Peyer's patch (tissue), 4 donors: ENCODE measurements at regions not wholly inside any gene's neighbourhood (a gene's known extent, or its start where the extent isn't known, plus 50 kb on each side); places are given as distances from the start of the nearest gene placed in this dataset.

Experiments used
- DNase-seq, 3 donors: peaks; one replicate each; pipeline ENCODE4 v3.0.0-alpha.2; 2017 to 2019
- H3K27ac ChIP-seq, 4 donors: fragments of 200-600 bp; sonication (generic); one replicate each; pipeline ENCODE4 v1.5.1; 2016 to 2019
- H3K27me3 ChIP-seq, 2 donors: fragments of 200-600 bp; sonication (generic); one replicate each; pipeline ENCODE4 v1.5.1; 2019
- H3K36me3 ChIP-seq, 3 donors: fragments of 200-600 bp; sonication (generic); one replicate each; pipeline ENCODE4 v1.5.1; 2016 to 2019
- H3K4me1 ChIP-seq, 4 donors: fragments of 200-600 bp; sonication (generic); one replicate each; pipeline ENCODE4 v1.5.1; 2016 to 2019
- H3K4me3 ChIP-seq, 4 donors: fragments of 200-600 bp; sonication (generic); 1 replicate in 3 of 4; 2 replicates in 1 of 4; pipeline ENCODE4 v1.5.1; 2016 to 2019; ENCODE audit warnings: mild to moderate bottlenecking in 1 of 4
- H3K9me3 ChIP-seq, 4 donors: fragments of 200-600 bp; sonication (generic); one replicate each; pipeline ENCODE4 v1.5.1; 2016 to 2019; ENCODE audit warnings: mild to moderate bottlenecking in 1 of 4
- CTCF ChIP-seq, 6 experiments: fragments of 450-650 bp in 4 of 6; fragments of 200-600 bp in 2 of 6; sonication (generic) in 1 of 6; IDR thresholded peaks; one replicate each; pipeline ENCODE4 v1.5.1; 2017 to 2019; ENCODE audit warnings: antibody characterized with exemption in 6 of 6, mild to moderate bottlenecking in 3 of 6, moderate library complexity in 1 of 6
- POLR2A ChIP-seq, 2 donors: fragments of 450-650 bp; IDR thresholded peaks; one replicate each; pipeline ENCODE4 v1.5.1; 2017; ENCODE audit warnings: antibody characterized with exemption in 2 of 2, mild to moderate bottlenecking in 2 of 2, moderate library complexity in 2 of 2

GRCh38 chr21:29486306-29486807 lies 187.6 kb downstream of the BACH1 start:
- no peaks in the 10 kb centered on the region for H3K9me3 ChIP-seq
- H3K4me3 ChIP-seq, result no peak overlapping the region
- no peaks in the 10 kb centered on the region for H3K36me3 ChIP-seq
- TF ChIP-seq POLR2A (IDR thresholded peaks at IDR 0.05) (no peak), CTCF (IDR thresholded peaks at IDR 0.05) (no peak)
- no peaks in the 10 kb centered on the region for H3K4me1 ChIP-seq
- no peaks in the 10 kb centered on the region for H3K27me3 ChIP-seq
- H3K27ac ChIP-seq, result no peak overlapping the region
- no peak for DNase-seq
